Sciatic nerve (tissue), 2 donors: ENCODE measurements at regions not wholly inside any gene's neighbourhood (a gene's known extent, or its start where the extent isn't known, plus 50 kb on each side); places are given as distances from the start of the nearest gene placed in this dataset.
"Not testable (repeated sequence)": the region's sequence is repeated elsewhere in the genome, so short reads cannot be mapped to it uniquely, and the experiment has no call there.

Experiments
- ATAC-seq: fragments of 200-7000 bp; cut with Tn5 transposase; one replicate; pipeline ENCODE4 v1.9.1; 2020; ENCODE audit warnings: mild to moderate bottlenecking, moderate library complexity
- DNase-seq: peaks from one replicate; pipeline ENCODE4 v3.0.0-alpha.2; 2020; ENCODE audit warnings: low spot score
- intact Hi-C: fragments of 100-400 bp; cut with DNase I; formaldehyde crosslinking; loops from one replicate; pipeline ENCODE4 v1.14.2; 2022
- donor health status: DM: no; HTN: no; CAD: no.
- donor health status: DM: no; HTN: no; CAD: no.

- DNase-seq: no peak
- ATAC-seq: no peak
- intact Hi-C loops: no loop called here
Observed at GRCh38 chr5:52107210-52107905, 680.4 kb upstream of the ITGA1 start.

GRCh38 chr5:52119768-52120167 lies 667.9 kb upstream of the ITGA1 start:
- intact Hi-C loops: no loop called here
- ATAC-seq (no peak), DNase-seq (no peak)

GRCh38 chr5:52132053-52132452 lies 655.7 kb upstream of the ITGA1 start:
- intact Hi-C loops: no loop called here
- ATAC-seq: no peak

GRCh38 chr5:52134013-52134650 lies 653.6 kb upstream of the ITGA1 start:
- intact Hi-C loops: no loop called here
- DNase-seq: no peak
- no peak for ATAC-seq

More at GRCh38 chr5:52132053-52132452, 655.7 kb upstream of the ITGA1 start:
- DNase-seq: no peak

- ATAC-seq (no peak), DNase-seq (no peak)
- intact Hi-C loops: no loop called here
Observed at GRCh38 chr5:52139888-52140615, 647.7 kb upstream of the ITGA1 start.

- intact Hi-C loops: no loop called here
- ATAC-seq (no peak), DNase-seq (no peak)
Observed at GRCh38 chr5:52148679-52149078, 639.0 kb upstream of the ITGA1 start.

- ATAC-seq: no peak
- no peak for DNase-seq
- intact Hi-C loops: no loop called here
Observed at GRCh38 chr5:52150501-52150900, 637.2 kb upstream of the ITGA1 start.

- DNase-seq, ATAC-seq, intact Hi-C loops: not testable (repeated sequence)
Observed at GRCh38 chr5:52156809-52157208, 630.9 kb upstream of the ITGA1 start.

- DNase-seq, ATAC-seq, intact Hi-C loops: not testable (repeated sequence)
Observed at GRCh38 chr5:52165806-52166205, 621.9 kb upstream of the ITGA1 start.

- intact Hi-C loops: no loop called here
- ATAC-seq (no peak), DNase-seq (no peak)
Observed at GRCh38 chr5:52173133-52173532, 614.6 kb upstream of the ITGA1 start.

- DNase-seq (no peak), ATAC-seq (no peak)
- intact Hi-C loops: no loop called here
Observed at GRCh38 chr5:52177193-52177592, 610.5 kb upstream of the ITGA1 start.

GRCh38 chr5:52181403-52181802 lies 606.3 kb upstream of the ITGA1 start:
- no peak for DNase-seq
- intact Hi-C loops: no loop called here
- no peak for ATAC-seq

- no peak for ATAC-seq
- no peak for DNase-seq
- intact Hi-C loops: no loop called here
Observed at GRCh38 chr5:52190737-52191136, 597.0 kb upstream of the ITGA1 start.

- intact Hi-C loops: no loop called here
Observed at GRCh38 chr5:52199833-52200232, 587.9 kb upstream of the ITGA1 start.

GRCh38 chr5:52202256-52202655 lies 585.5 kb upstream of the ITGA1 start:
- intact Hi-C loops: no loop called here
- ATAC-seq (no peak), DNase-seq (no peak)

More at GRCh38 chr5:52199833-52200232, 587.9 kb upstream of the ITGA1 start:
- ATAC-seq: no peak
- DNase-seq: no peak

- ATAC-seq (no peak), DNase-seq (no peak)
- intact Hi-C loops: no loop called here
Observed at GRCh38 chr5:52204310-52204709, 583.4 kb upstream of the ITGA1 start.
